Left hindlimb (tissue), 1 donor: ENCODE measurements at regions not wholly inside any gene's neighbourhood (a gene's known extent, or its start where the extent isn't known, plus 50 kb on each side); places are given as distances from the start of the nearest gene placed in this dataset.
"Not testable (repeated sequence)": the region's sequence is repeated elsewhere in the genome, so short reads cannot be mapped to it uniquely, and the experiment has no call there.

ENCODE experiments used
- DNase-seq: peaks from one replicate; pipeline ENCODE4 v3.0.0-alpha.2; 2018

- no peak for DNase-seq
Observed at GRCh38 chr9:89674667-89675057, 69.8 kb downstream of the GADD45G start.

- peak; percentile 59 for DNase-seq
Observed at GRCh38 chr9:89675058-89675742, 70.4 kb downstream of the GADD45G start.

- no peak for DNase-seq
Observed at GRCh38 chr9:89676281-89676680, 71.5 kb downstream of the GADD45G start.

DNA sequence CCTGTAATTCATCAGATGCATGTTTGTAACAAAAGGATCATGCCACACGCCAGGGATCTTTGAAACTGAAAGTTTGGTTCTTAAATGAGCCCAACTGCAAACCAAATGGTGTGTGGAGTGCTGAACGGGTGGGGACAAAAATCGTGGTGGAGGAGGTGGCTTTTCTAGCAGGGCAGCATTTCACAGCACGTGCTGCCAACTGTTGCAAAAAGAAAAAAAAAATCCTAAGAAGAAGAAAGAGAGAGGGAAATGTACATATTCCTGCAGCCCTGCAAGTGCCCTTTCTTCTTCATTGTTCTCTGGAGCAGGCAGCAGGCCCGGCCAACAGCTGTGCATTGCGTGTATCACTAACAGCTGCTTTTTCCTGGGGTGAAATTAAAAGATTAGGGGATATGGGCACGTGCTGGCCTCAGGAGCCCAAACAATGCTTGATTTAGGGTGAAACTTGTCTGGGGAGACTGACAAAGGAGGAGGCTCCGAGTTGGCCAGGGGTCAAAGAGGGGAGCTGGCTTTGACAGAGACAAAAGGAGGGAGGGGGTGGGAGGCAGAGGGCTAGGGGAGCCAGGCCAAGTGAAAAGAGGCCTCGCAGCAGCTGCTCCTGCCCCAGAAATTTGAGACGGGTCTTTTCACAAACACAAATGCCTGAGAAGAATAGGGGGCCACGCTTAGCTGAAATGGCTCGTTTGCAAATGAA is 73.0 kb downstream of the GADD45G start:
- DNase-seq = peak; percentile 81

- no peak for DNase-seq
Observed at GRCh38 chr9:89678396-89679015, 73.7 kb downstream of the GADD45G start.

DNA sequence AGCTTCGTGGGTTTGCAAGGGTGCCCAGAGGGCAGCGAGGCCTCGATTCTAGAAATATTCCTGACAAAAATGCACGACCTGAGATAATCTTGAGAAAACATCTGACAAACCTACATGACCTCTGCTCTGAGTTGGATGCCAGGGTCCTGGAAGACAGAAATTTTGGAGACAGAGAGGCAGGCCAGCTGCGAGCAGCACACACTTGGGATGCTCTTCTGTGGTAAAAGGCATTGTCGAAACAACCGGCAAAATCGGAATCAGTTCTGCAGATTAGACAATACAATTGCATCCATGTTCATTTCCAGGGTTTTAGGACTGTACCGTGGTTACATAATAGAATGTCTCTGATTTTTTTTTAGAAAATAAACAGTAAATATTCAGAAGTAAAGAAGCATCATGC is 74.2 kb downstream of the GADD45G start:
- DNase-seq = no peak

GRCh38 chr9:89679581-89679980 is 74.8 kb downstream of the GADD45G start:
- no peak for DNase-seq

GRCh38 chr9:89680547-89681467 is 76.0 kb downstream of the GADD45G start:
- no peak for DNase-seq

GRCh38 chr9:89681468-89681859 is 76.7 kb downstream of the GADD45G start:
- not testable (repeated sequence) for DNase-seq

DNA sequence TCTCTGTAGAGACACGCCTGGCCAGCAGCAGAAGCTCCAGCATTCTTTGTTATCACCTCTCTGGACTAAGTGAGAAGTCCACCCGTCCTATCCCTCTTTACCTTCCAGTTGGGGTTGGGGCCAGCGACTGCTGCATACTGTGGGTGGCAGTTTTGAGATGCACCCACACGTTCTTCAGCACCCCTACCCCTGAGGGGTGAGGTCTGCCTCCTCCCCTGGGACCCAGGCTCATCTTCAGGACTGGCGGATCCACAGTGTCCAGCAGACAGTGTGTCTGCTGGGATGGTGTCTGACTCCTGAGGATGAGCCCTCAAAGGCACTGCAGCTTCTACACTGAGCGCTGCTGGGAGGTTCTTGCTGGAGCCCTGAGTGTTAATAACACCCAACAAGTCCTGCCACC is 78.8 kb downstream of the GADD45G start:
- DNase-seq = no peak

- no peak for DNase-seq
Observed at GRCh38 chr9:89684218-89684617, 79.4 kb downstream of the GADD45G start.

GRCh38 chr9:89684912-89685636 is 80.3 kb downstream of the GADD45G start:
- no peak for DNase-seq

DNA sequence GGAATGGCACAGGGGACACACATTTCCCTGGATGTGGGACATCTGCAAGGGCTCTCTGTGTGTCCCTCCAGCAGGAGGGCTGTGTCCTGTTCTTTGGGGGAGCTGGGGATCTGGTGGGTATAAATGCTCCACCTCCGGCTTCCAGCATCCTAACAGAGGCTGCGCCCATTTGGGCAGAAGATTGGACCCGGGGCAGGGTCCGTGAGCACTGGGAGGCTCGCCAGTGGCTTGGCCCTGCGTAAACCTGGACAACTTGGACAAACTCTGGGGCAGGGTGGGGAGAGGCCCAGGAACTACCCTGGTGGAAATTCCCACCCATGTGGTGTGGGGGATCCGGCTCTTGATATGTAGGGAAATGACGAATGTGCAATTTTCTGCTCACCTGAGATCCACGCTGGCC is 80.9 kb downstream of the GADD45G start:
- no peak for DNase-seq

GRCh38 chr9:89686126-89686525 is 81.3 kb downstream of the GADD45G start:
- DNase-seq = no peak

DNA sequence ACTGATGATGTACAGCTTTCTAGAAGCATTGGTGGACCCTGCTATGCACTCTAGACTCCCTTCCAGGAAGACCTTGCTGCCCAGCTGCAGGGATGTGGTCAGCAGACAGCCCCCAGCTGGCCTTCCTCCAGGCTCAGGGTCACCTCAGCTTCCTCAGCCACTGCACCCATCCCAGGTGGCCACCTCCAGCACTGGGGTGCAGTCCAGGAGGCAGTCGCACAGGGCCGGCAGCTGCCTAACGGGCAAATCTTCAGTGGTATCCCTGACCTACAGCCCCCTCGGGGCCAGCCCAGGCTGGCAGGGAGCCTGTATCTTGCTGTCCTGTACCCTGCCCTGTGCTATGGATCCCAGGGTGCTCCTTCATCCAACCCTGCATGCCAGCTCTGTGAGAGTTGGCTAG is 81.8 kb downstream of the GADD45G start:
- no peak for DNase-seq

DNA sequence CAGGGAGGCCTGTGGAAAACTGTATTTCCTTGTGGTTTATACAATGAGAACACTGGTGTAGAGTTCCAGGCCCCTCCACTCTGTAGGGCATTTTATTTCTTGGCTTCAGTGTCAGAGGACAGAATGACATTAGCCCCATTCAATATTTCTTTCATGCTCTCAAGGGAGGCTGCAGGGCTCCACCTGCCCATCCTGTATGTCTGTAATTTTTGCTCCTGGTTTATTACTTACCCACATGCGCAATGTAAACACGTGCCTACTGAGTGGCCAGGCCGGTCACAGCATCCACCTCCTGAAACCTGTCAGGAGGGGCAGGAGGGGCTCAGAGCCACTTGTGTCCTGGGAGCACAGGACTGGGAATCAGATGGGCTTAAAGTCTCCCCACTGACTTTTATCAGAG is 82.4 kb downstream of the GADD45G start:
- no peak for DNase-seq

DNA sequence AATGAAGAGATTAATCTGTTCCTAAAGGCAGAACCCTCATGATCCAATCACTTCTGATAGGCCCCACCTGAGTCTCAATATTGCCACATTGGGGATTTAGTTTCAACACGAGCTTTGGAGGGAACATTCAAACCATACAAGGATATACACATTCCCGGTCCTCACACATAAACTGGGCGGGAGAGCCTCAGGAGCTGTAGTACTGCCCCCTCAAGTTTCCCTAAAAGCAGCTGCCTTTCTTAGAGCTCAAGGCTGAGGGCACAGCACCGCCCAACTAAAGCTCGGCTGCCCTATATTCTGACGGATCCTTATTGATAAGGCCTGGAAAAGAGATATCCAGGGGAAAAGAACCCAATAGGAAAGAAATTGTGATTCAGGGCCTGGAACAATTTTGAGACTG is 83.0 kb downstream of the GADD45G start:
- no peak for DNase-seq

DNA sequence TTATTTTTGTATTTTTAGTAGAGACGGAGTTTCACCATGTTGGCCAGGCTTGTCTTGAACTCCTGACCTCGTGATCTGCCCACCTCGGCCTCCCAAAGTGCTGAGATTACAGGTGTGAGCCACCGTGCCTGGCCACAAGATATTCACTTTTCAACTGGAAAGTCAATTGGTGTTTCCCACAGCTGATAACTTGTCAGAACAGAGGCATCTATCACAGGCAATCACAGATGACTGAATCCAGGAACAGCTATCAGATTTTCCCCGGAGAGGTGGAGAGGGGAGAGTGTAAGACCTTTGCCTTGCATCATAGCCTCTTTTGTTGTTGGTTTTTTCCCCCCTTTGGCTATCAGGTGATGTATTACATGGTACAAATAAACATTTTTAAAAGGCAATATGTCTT is 84.5 kb downstream of the GADD45G start:
- not testable (repeated sequence) for DNase-seq

GRCh38 chr9:89690334-89690912 is 85.6 kb downstream of the GADD45G start:
- no peak for DNase-seq

- DNase-seq = no peak
Observed at GRCh38 chr9:89695441-89695891, 90.7 kb downstream of the GADD45G start.

- DNase-seq = not testable (repeated sequence)
Observed at GRCh38 chr9:89695979-89696378, 91.2 kb downstream of the GADD45G start.

GRCh38 chr9:89696780-89697179 is 92.0 kb downstream of the GADD45G start:
- no peak for DNase-seq
